AG09319 (cell line): ENCODE measurements at regions not wholly inside any gene's neighbourhood (a gene's known extent, or its start where the extent isn't known, plus 50 kb on each side); places are given as distances from the start of the nearest gene placed in this dataset.

Experiments used
- DNase-seq: peaks from one replicate; pipeline ENCODE4 v3.0.0-alpha.2; 2010; ENCODE audit warnings: low read depth; ENCODE audit errors: extremely low read depth
- CTCF ChIP-seq: IDR thresholded peaks from 2 replicates; pipeline ENCODE4 v1.5.1; 2011; ENCODE audit warnings: low read depth, mild to moderate bottlenecking, inconsistent platforms, low read length, moderate library complexity

GRCh38 chr20:51958099-51959065, 156.1 kb upstream of the SALL4 start:
- peak; percentile 14 for DNase-seq

GRCh38 chr20:51955756-51956155, 153.4 kb upstream of the SALL4 start:
- no peak for TF ChIP-seq CTCF
- DNase-seq, result no peak

More at GRCh38 chr20:51958099-51959065, 156.1 kb upstream of the SALL4 start:
- TF ChIP-seq CTCF, result no peak

DNA sequence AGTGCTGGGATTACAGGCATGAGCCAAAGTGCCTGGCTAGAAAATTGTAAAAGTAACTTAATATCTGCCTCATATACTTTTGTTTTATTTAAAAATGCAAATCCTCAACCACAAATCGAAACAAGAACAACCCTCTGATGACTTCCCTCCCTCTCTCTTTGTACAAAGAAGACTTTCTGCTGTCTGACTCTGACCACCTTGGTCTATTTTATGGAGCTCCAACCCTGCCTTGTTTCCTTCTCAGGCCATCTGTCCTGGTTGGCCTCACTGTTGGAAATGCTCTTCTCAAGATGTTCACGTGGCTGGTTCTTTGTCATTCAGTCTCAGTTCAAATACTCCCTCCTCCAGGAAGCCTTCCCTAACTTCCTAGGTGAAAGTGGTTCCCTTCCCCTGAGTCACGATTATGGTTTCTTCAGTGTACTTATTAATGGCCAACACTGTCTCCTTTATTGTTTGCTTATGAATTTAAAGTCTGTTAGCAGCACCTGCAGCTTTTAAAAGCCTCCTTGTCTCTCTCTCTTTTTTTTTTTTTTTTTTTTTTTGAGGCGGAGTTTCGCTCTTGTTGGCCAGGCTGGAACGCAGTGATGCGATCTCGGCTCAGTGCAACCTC, 151.5 kb upstream of the SALL4 start:
- TF ChIP-seq CTCF, result no peak
- no peak for DNase-seq

DNA sequence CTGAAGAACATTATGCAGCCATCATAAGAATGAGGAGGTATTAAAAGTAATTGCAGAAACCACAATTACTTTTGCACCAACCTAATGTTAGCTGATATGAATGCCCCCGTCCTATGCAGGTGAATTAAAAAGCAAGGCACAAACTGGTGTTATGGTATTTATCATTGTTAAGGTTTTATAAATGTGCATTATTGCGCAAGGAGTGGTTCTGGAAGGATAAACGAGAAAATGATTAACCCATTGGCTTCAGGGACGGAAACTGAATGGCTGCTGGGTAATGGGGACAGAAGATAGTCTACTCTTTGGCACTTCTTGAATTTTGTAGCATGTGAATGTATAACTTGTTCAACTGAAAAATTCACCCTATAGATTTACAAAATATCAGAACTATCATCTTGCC, 148.6 kb upstream of the SALL4 start:
- DNase-seq, result no peak
- no peak for TF ChIP-seq CTCF

DNA sequence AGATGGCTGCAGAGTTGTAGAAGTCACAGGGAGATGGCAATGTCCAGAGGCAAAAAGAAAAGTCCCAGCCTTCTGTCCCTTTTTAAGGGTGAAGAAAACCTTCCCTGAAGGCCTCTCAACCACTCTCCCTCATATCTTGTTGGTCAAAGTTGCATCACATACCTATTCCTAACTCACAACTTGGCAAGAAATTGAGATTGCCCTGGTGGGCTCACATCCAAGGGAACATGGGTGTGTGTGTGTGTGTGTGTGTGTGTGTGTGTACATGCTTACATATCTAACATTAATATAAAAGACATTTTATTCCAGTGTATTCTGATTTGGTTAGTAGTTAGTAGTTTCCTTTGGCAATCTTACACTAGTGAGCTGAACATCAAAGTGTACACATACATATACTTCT, 144.3 kb upstream of the SALL4 start:
- no peak for DNase-seq
- TF ChIP-seq CTCF, result no peak

DNA sequence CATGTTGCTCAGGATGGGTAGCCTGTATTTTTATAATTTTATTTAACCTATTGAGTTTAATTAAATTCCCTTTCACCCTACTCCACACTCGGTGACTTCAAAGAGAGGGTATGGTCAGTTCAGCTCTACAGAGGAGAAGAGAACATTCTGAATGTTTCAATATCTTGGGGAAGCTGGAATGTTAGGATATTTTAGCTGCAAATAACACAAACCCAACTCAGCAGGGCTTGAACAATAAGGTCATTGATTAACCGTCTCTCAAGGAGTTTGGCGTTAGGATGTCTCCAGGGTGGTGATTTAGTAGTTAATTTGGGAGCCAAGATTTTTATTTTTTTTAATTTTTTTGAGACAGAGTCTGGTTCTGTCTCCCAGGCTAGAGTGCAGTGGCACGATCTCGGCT, 143.6 kb upstream of the SALL4 start:
- no peak for DNase-seq
- TF ChIP-seq CTCF, result no peak

GRCh38 chr20:51945177-51945576, 142.9 kb upstream of the SALL4 start:
- no peak for TF ChIP-seq CTCF
- no peak for DNase-seq
